ENCODE measurements at regions not wholly inside any gene's neighbourhood (a gene's known extent, or its start where the extent isn't known, plus 50 kb on each side); places are given as distances from the start of the nearest gene placed in this dataset.

- Histone ChIP-seq H3K27me3 (no peaks in the 10 kb centered on the region), H3K4me3 (no peak overlapping the region), H3K36me3 (no peaks in the 10 kb centered on the region), H3K4me1 (no peaks in the 10 kb centered on the region), H3K9me3 (no peaks in the 10 kb centered on the region), H3K27ac (no peak overlapping the region)
- TF ChIP-seq EP300 (IDR thresholded peaks at IDR 0.05) (no peak), CTCF (IDR thresholded peaks at IDR 0.05) (no peak)
- no peak for DNase-seq (ENCODE audit: low spot score in 2 of 2)
- 95% methylated on average over 3 of the region's 3 CpGs for WGBS
Observed at GRCh38 chr21:26708223-26708800, 135.2 kb upstream of the CYYR1 start.

- no peak for TF ChIP-seq POLR2A (IDR thresholded peaks at IDR 0.05)
- TF ChIP-seq EP300 (IDR thresholded peaks at IDR 0.05) = no peak
- no peak for TF ChIP-seq CTCF (IDR thresholded peaks at IDR 0.05)
- no peak for TF ChIP-seq POLR2AphosphoS5 (IDR thresholded peaks at IDR 0.05)
- no peaks in the 10 kb centered on the region for H3K4me1 ChIP-seq
- no peak overlapping the region for H3K27ac ChIP-seq
- H3K4me3 ChIP-seq = no peak overlapping the region
- H3K9me3 ChIP-seq = no peaks in the 10 kb centered on the region
- no peak for DNase-seq (ENCODE audit: low spot score in 2 of 2)
- H3K36me3 ChIP-seq = no peaks in the 10 kb centered on the region
- WGBS = 74% methylated on average over 2 of the region's 2 CpGs
- no peaks in the 10 kb centered on the region for H3K27me3 ChIP-seq
Observed at GRCh38 chr21:26707246-26707645, 134.2 kb upstream of the CYYR1 start.

GRCh38 chr21:26698416-26698815 lies 125.3 kb upstream of the CYYR1 start:
- no peaks in the 10 kb centered on the region for H3K27me3 ChIP-seq
- no peaks in the 10 kb centered on the region for H3K9me3 ChIP-seq
- H3K27ac ChIP-seq = no peak overlapping the region
- no peaks in the 10 kb centered on the region for H3K4me1 ChIP-seq
- 87% methylated on average over 3 of the region's 3 CpGs for WGBS
- no peak for DNase-seq (ENCODE audit: low spot score in 2 of 2)
- no peak for TF ChIP-seq EP300 (IDR thresholded peaks at IDR 0.05)
- TF ChIP-seq POLR2AphosphoS5 (IDR thresholded peaks at IDR 0.05) = no peak
- TF ChIP-seq CTCF (IDR thresholded peaks at IDR 0.05) = no peak
- TF ChIP-seq POLR2A (IDR thresholded peaks at IDR 0.05) = no peak
- no peak overlapping the region for H3K4me3 ChIP-seq
- H3K36me3 ChIP-seq = no peaks in the 10 kb centered on the region

GRCh38 chr21:26691416-26691815 lies 118.3 kb upstream of the CYYR1 start:
- 69% methylated on average over 2 of the region's 2 CpGs for WGBS
- no peaks in the 10 kb centered on the region for H3K36me3 ChIP-seq
- peaks cover 8% of the 10 kb centered on the region for H3K9me3 ChIP-seq
- no peak for TF ChIP-seq POLR2AphosphoS5 (IDR thresholded peaks at IDR 0.05)
- no peak for TF ChIP-seq EP300 (IDR thresholded peaks at IDR 0.05)
- no peak for TF ChIP-seq POLR2A (IDR thresholded peaks at IDR 0.05)
- no peaks in the 10 kb centered on the region for H3K4me1 ChIP-seq
- no peaks in the 10 kb centered on the region for H3K27me3 ChIP-seq
- H3K27ac ChIP-seq = no peak overlapping the region
- DNase-seq (ENCODE audit: low spot score in 2 of 2) = no peak
- no peak overlapping the region for H3K4me3 ChIP-seq

- TF ChIP-seq CTCF (IDR thresholded peaks at IDR 0.05) (no peak), POLR2AphosphoS5 (IDR thresholded peaks at IDR 0.05) (no peak), EP300 (IDR thresholded peaks at IDR 0.05) (no peak), POLR2A (IDR thresholded peaks at IDR 0.05) (no peak)
- Histone ChIP-seq H3K9me3 (peaks cover 8% of the 10 kb centered on the region), H3K27ac (no peak overlapping the region), H3K4me3 (no peak overlapping the region), H3K27me3 (no peaks in the 10 kb centered on the region), H3K36me3 (no peaks in the 10 kb centered on the region), H3K4me1 (no peaks in the 10 kb centered on the region)
- DNase-seq (ENCODE audit: low spot score in 2 of 2) = no peak
- 91% methylated on average over 6 of the region's 6 CpGs for WGBS
Observed at GRCh38 chr21:26686705-26687104, 113.6 kb upstream of the CYYR1 start.

GRCh38 chr21:26686278-26686677 lies 113.2 kb upstream of the CYYR1 start:
- H3K36me3 ChIP-seq = no peaks in the 10 kb centered on the region
- H3K4me1 ChIP-seq = no peaks in the 10 kb centered on the region
- H3K4me3 ChIP-seq = no peak overlapping the region
- H3K27ac ChIP-seq = no peak overlapping the region
- no peak for TF ChIP-seq CTCF (IDR thresholded peaks at IDR 0.05)
- no peak for TF ChIP-seq POLR2AphosphoS5 (IDR thresholded peaks at IDR 0.05)
- TF ChIP-seq POLR2A (IDR thresholded peaks at IDR 0.05) = no peak
- no peak for TF ChIP-seq EP300 (IDR thresholded peaks at IDR 0.05)
- H3K27me3 ChIP-seq = no peaks in the 10 kb centered on the region
- WGBS = 64% methylated on average over 3 of the region's 3 CpGs
- H3K9me3 ChIP-seq = peaks cover 8% of the 10 kb centered on the region
- no peak for DNase-seq (ENCODE audit: low spot score in 2 of 2)

Measured in suprapubic skin (tissue), 4 donors.